Coronary artery (tissue), 2 donors: ENCODE measurements at regions not wholly inside any gene's neighbourhood (a gene's known extent, or its start where the extent isn't known, plus 50 kb on each side); places are given as distances from the start of the nearest gene placed in this dataset.

Experiments used
- DNase-seq: peaks from one replicate; pipeline ENCODE4 v3.0.0-alpha.2; 2017; ENCODE audit warnings: low spot score
- H3K27ac ChIP-seq, 2 donors: fragments of 200-600 bp; sonication (generic); one replicate each; pipeline ENCODE4 v1.5.1; 2016 to 2019
- H3K4me3 ChIP-seq: fragments of 200-600 bp; sonication (generic); 2 replicates; pipeline ENCODE4 v1.5.1; 2016; ENCODE audit warnings: mild to moderate bottlenecking, moderate library complexity
- TF ChIP-seq, protein P1 (sequence below): fragments of 200-600 bp; sonication (generic); IDR thresholded peaks from one replicate; pipeline ENCODE4 v1.5.1; 2019; ENCODE audit warnings: antibody characterized with exemption

- Histone ChIP-seq H3K4me3 (no peak overlapping the region), H3K27ac (peak overlapping the region; percentile 24 to 36)
- DNase-seq, result no peak
- TF ChIP-seq, protein P1, sequence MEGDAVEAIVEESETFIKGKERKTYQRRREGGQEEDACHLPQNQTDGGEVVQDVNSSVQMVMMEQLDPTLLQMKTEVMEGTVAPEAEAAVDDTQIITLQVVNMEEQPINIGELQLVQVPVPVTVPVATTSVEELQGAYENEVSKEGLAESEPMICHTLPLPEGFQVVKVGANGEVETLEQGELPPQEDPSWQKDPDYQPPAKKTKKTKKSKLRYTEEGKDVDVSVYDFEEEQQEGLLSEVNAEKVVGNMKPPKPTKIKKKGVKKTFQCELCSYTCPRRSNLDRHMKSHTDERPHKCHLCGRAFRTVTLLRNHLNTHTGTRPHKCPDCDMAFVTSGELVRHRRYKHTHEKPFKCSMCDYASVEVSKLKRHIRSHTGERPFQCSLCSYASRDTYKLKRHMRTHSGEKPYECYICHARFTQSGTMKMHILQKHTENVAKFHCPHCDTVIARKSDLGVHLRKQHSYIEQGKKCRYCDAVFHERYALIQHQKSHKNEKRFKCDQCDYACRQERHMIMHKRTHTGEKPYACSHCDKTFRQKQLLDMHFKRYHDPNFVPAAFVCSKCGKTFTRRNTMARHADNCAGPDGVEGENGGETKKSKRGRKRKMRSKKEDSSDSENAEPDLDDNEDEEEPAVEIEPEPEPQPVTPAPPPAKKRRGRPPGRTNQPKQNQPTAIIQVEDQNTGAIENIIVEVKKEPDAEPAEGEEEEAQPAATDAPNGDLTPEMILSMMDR, result no peak
Observed at GRCh38 chr13:22107549-22107948, 436.7 kb downstream of the FGF9 start.

DNA sequence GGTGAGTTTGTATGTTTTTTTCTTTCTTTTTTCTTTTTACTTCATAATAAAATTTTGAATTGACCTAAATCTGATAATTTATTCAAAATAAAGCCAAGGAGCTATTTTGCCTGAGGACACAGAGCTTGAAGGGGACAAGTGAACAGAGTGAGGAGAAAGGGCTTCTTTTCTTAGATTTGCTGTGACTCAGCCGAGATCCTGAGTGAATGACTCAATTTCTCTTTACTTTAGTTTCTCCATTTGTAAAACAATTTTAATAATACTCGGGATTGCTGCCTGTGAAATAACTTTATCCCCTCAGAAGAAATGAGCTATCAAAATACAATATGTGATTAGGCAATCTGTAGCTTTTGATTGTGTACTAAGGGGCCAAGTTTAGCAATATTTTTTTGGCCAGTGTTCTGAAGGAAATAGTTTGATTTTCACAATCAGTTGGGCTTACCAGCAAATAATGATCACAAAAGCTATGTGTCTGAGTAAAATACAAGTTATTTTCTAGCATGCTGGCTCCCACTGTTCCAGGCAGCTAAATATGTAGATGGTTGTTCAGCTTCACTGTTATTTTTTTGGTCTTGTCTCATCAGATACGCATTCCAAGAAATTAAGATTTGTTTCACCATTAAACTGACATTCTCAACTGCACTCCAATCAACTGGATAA is 437.5 kb downstream of the FGF9 start:
- H3K4me3 ChIP-seq, result no peak overlapping the region
- no peak for DNase-seq
- H3K27ac ChIP-seq, result peak overlapping the region; percentile 24 to 77
- TF ChIP-seq, protein P1, result no peak

DNA sequence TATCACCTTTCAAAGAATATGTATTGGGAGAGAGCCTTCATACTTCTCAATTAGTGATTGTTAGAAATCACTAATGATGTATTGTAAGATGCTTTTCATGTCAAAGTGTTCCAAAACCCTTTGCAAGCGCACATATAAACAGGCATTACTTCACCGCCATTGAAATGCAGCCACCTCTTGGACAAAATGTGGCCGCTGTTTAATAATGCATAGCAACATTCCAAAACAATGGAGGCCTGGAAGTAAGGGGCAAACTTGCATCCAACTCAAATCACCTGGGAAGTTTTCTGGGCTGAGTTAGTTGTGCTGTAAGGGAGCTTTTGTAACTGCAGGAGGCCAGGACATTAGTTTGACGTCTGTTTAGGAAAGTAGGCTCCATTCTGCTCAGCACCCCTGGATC is 438.1 kb downstream of the FGF9 start:
- Histone ChIP-seq H3K27ac (peak overlapping the region; percentile 24 to 77), H3K4me3 (no peak overlapping the region)
- TF ChIP-seq, protein P1, result no peak
- no peak for DNase-seq

GRCh38 chr13:22110368-22110767 is 439.5 kb downstream of the FGF9 start:
- TF ChIP-seq, protein P1, result no peak
- DNase-seq, result peak; percentile 87
- Histone ChIP-seq H3K27ac (peak overlapping the region; percentile 62 to 75), H3K4me3 (no peak overlapping the region)

DNA sequence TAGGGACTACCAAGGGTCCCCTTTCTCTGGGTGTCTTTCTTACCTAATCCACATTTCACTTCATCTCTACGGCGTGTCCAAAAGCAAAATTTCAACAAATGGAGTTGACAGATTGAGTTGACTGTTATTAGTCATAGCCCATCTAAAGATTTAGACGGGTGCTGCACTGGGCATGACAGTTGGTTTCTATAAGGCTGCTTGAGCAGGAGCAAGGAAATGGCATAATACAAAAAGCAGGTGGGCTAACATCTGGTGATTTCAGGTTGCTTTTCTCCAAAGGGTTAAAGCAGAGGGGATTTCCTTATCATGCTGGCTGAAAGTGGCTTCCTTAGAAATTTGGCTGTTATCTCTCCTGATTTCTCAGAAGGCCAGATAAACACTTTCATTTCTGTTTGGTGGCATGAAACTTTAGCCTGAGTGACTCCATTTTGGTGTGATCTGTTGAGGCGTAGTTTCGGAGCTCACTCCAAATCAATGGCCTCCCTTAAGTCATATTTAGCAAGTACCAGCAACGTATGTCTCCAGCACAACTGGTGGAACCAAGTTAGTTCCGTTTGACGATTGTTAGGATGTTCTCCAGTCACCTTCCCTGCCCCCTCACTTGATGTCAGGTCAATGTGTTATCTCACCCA is 440.4 kb downstream of the FGF9 start:
- peak overlapping the region in 1 of 2 donors; percentile 75 for H3K27ac ChIP-seq
- no peak for DNase-seq
- TF ChIP-seq, protein P1, result no peak
- H3K4me3 ChIP-seq, result no peak overlapping the region

GRCh38 chr13:22111961-22112360 is 441.1 kb downstream of the FGF9 start:
- no peak for DNase-seq
- peak overlapping the region in 1 of 2 donors; percentile 75 for H3K27ac ChIP-seq
- H3K4me3 ChIP-seq, result no peak overlapping the region
- TF ChIP-seq, protein P1, result no peak
